H1 (cell line): ENCODE measurements at regions not wholly inside any gene's neighbourhood (a gene's known extent, or its start where the extent isn't known, plus 50 kb on each side); places are given as distances from the start of the nearest gene placed in this dataset.

Experiments
- BCL11A ChIP-seq, 2 experiments: IDR thresholded peaks; one replicate each; pipeline ENCODE4 v1.6.1; 2011; ENCODE audit warnings: low read depth in 2 of 2, low read length in 2 of 2, mild to moderate bottlenecking in 2 of 2
- CBX8 ChIP-seq: fragments of 300-800, 300-1000 bp; sonication (generic); IDR thresholded peaks from 2 replicates; pipeline ENCODE4 v1.7.1; 2016; ENCODE audit warnings: low read depth, low read length, borderline replicate concordance
- KDM1A ChIP-seq: fragments of 200-600, 300-600 bp; sonication (generic); IDR thresholded peaks from 2 replicates; pipeline ENCODE4 v1.7.1; 2016; ENCODE audit warnings: mild to moderate bottlenecking, low read length, borderline replicate concordance
- POLR2A ChIP-seq, 2 experiments: IDR thresholded peaks; 1 replicate in 1 of 2; 2 replicates in 1 of 2; pipeline ENCODE4 v1.6.1; 2011; ENCODE audit warnings: low read depth in 2 of 2, low read length in 2 of 2, mild to moderate bottlenecking in 2 of 2; ENCODE audit errors: control extremely low read depth in 1 of 2
- SAP30 ChIP-seq: fragments of 300-600 bp; sonication (generic); IDR thresholded peaks from 2 replicates; pipeline ENCODE4 v1.7.1; 2012; ENCODE audit warnings: low read length, moderate library complexity, mild to moderate bottlenecking, inconsistent platforms; ENCODE audit not compliant: insufficient read depth, insufficient replicate concordance

GRCh38 chr9:73042155-73042554, 89.3 kb upstream of the ALDH1A1 start (continued):
- TF ChIP-seq KDM1A (no peak), POLR2A (IDR thresholded peaks at IDR 0.05; ENCODE audit: control extremely low read depth in 1 of 2, low read depth in 2 of 2, low read length in 2 of 2) (no peak), CBX8 (no peak), BCL11A (IDR thresholded peaks at IDR 0.05; ENCODE audit: low read depth in 2 of 2, low read length in 2 of 2) (no peak), SAP30 (no peak)
